ENCODE measurements at regions not wholly inside any gene's neighbourhood (a gene's known extent, or its start where the extent isn't known, plus 50 kb on each side); places are given as distances from the start of the nearest gene placed in this dataset.

DNA sequence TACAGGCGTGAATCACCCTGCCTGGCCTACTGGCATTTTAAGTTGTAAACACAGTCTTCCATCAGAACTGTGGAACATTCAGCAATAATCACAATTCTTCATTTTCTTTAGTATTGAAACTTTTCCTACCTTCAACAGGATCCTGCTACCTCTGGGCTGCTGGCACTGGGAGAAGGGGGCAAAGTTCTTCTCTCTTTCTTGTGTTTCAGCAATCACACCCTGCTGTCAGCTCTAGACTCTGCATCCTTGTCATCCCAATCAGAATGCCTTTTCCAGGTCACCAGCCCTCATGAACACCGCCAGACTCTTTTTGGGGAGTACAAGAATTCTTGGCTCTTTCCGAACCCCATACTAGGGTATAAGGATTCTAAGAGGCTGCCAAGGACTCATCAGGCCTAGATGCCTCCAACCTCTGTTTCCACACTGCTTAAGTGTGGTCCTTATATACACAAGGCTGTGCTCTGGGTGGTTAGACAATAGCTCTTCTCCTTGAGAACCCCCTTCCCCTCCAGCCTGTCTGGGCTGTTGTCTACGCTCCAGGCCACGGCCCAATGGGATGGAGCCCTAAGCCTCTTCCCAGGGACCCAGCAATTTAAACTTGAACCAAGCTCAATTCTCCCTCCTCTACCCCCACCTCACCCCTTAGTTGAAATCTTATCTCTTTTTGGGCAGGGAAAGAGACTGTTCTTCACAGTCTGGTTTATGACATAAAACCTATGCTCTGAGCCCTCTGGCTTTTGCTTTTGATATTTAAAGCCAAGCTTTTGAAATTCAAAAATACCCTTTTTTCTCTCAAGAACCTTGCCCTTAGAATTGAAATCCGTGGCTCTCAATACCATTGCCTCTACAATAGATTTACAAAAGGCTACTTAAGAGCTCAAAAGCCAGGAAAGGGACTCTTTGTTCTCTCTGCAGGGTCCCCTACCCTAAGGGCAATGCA is 327.4 kb downstream of the BUD13 start:
- H3K36me3 ChIP-seq (ENCODE audit: control insufficient read depth in 2 of 2, extremely low read depth in 1 of 2, insufficient read depth in 1 of 2, low read length in 1 of 2): no peaks in the 10 kb centered on the region
- Mint-ChIP-seq H3K4me3 (no peak overlapping the region), H3K27ac (no peak overlapping the region), H3K4me1 (no peaks in the 10 kb centered on the region), H3K9me3 (peaks cover 6 to 8% (median 6%) of the 10 kb centered on the region in 3 donors), H3K27me3 (peaks cover 6 to 9% of the 10 kb centered on the region in 2 donors), H3K36me3 (no peaks in the 10 kb centered on the region)
- ChIA-PET POLR2A (no interaction called here), CTCF (no interaction called here)
- no peak overlapping the region for H3K4me3 ChIP-seq (ENCODE audit: control insufficient read depth in 1 of 2, extremely low read depth in 1 of 2, low read length in 1 of 2)
- H3K27me3 ChIP-seq (replicated peaks in 1 of 2; ENCODE audit: control insufficient read depth in 2 of 2, extremely low read depth in 1 of 2, insufficient read depth in 2 of 2, low read length in 1 of 2): peaks cover 0 to 10% of the 10 kb centered on the region in 2 experiments
- 100% methylated on average over 1 of the region's 6 CpGs for WGBS (ENCODE audit: insufficient coverage)
- H3K27ac ChIP-seq (ENCODE audit: low read length): no peak overlapping the region
- no peak for DNase-seq
- no peaks in the 10 kb centered on the region for H3K9me3 ChIP-seq
- no peak for ATAC-seq (replicated peaks in 1 of 4)
- no peaks in the 10 kb centered on the region for H3K4me1 ChIP-seq (ENCODE audit: control insufficient read depth in 1 of 2, extremely low read depth in 1 of 2, insufficient read depth in 2 of 2, low read length in 2 of 2)

DNA sequence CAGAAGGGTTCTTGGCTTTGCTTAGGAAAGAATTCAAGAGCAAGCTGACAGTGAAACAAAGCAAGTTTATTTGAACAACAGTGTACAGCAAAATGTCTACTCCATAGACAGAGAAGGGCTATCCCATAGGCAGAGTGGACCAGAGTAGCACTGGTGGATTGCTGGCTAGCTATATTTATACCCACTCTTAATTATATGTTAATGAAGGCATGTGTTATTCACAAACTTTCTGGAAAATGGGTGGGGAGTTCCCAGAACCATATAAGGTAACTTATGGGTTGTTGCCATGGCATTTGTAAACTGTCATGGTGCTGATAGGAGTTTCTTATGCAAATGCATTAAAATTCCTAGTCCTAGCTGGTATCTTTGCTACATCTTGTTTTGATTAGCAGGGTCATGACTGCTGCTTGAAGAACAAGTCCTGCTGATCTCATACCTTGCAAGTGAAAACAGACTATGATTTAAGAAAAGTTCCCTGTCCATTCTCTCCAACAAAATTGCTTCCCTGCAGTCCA is 330.5 kb downstream of the BUD13 start:
- Mint-ChIP-seq H3K4me3 (no peak overlapping the region), H3K4me1 (no peaks in the 10 kb centered on the region), H3K27ac (no peak overlapping the region), H3K36me3 (no peaks in the 10 kb centered on the region), H3K27me3 (peaks cover 6 to 9% of the 10 kb centered on the region in 2 donors), H3K9me3 (peaks cover 8 to 15% (median 11%) of the 10 kb centered on the region in 3 donors)
- POLR2A ChIA-PET: no interaction called here
- no peaks in the 10 kb centered on the region for H3K36me3 ChIP-seq (ENCODE audit: control insufficient read depth in 2 of 2, extremely low read depth in 1 of 2, insufficient read depth in 1 of 2, low read length in 1 of 2)
- ATAC-seq (replicated peaks in 1 of 4): no peak
- no peak overlapping the region for H3K27ac ChIP-seq (ENCODE audit: low read length)
- CTCF ChIA-PET: no interaction called here
- no peak for DNase-seq
- H3K4me3 ChIP-seq (ENCODE audit: control insufficient read depth in 1 of 2, extremely low read depth in 1 of 2, low read length in 1 of 2): no peak overlapping the region
- no peaks in the 10 kb centered on the region for H3K4me1 ChIP-seq (ENCODE audit: control insufficient read depth in 1 of 2, extremely low read depth in 1 of 2, insufficient read depth in 2 of 2, low read length in 2 of 2)
- peaks cover 0 to 14% of the 10 kb centered on the region in 2 experiments for H3K27me3 ChIP-seq (replicated peaks in 1 of 2; ENCODE audit: control insufficient read depth in 2 of 2, extremely low read depth in 1 of 2, insufficient read depth in 2 of 2, low read length in 1 of 2)
- no peaks in the 10 kb centered on the region for H3K9me3 ChIP-seq

DNA sequence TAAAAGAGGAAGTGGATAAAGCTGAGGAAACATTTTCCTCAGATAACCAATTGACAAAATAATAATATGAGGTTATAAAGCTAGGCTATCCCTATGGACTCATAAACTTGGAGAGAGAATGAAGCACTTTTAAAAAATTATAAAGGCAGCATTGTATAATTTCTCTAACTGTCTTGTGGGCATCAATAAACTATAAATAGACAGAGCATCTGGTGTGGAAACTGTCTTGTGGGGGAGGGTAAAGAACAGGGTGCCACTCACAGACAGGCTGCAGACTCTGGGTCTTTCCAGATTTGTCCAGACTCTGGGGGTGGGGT is 333.5 kb downstream of the BUD13 start:
- CTCF ChIA-PET: no interaction called here
- DNase-seq (no peak), ATAC-seq (replicated peaks in 1 of 4) (no peak)
- no peak overlapping the region for H3K27ac Mint-ChIP-seq
- H3K9me3 Mint-ChIP-seq: peaks cover 8 to 15% (median 11%) of the 10 kb centered on the region in 3 donors
- peaks cover 5 to 7% of the 10 kb centered on the region in 2 donors for H3K27me3 Mint-ChIP-seq
- no peaks in the 10 kb centered on the region for H3K36me3 ChIP-seq (ENCODE audit: control insufficient read depth in 2 of 2, extremely low read depth in 1 of 2, insufficient read depth in 1 of 2, low read length in 1 of 2)
- no peaks in the 10 kb centered on the region for H3K4me1 Mint-ChIP-seq
- POLR2A ChIA-PET: no interaction called here
- H3K4me1 ChIP-seq (ENCODE audit: control insufficient read depth in 1 of 2, extremely low read depth in 1 of 2, insufficient read depth in 2 of 2, low read length in 2 of 2): no peaks in the 10 kb centered on the region
- no peaks in the 10 kb centered on the region for H3K36me3 Mint-ChIP-seq
- H3K4me3 Mint-ChIP-seq: no peak overlapping the region
- H3K27me3 ChIP-seq (replicated peaks in 1 of 2; ENCODE audit: control insufficient read depth in 2 of 2, extremely low read depth in 1 of 2, insufficient read depth in 2 of 2, low read length in 1 of 2): peaks cover 0 to 10% of the 10 kb centered on the region in 2 experiments
- no peaks in the 10 kb centered on the region for H3K9me3 ChIP-seq
- H3K27ac ChIP-seq (ENCODE audit: low read length): no peak overlapping the region
- H3K4me3 ChIP-seq (ENCODE audit: control insufficient read depth in 1 of 2, extremely low read depth in 1 of 2, low read length in 1 of 2): no peak overlapping the region

DNA sequence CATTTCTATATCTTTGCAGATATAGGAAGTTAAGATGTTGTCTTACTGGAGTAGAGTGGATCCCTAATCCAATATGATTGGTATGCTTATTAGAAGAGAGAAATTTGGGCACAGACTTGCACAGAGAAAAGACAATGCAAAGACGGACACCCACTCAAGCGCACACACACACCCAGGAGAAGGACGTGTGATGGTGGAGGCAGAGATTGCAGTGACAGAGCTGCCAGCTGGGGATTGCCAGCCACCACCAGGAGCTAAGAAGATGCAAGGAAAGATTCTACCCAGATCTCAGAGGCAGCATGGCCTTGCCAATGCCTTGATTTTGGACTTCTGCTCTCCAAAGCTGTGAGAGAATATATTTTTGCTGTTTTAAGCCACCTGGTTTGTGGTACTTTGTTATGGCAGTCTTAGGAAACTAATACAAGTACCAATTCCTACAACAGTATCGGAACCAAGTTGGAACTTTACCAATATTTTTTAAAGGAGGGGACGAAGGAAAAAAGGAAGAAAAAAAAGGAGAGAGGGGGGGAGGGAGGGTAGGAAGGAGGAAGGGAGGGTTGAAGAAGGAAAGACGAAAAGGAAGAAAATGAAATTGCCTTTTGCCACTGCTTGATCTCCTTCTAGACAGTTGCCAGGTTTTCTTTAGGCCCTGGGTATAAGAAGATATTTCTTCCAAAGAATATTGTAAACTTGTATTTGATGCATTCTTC is 334.0 kb downstream of the BUD13 start:
- Histone ChIP-seq H3K27ac (ENCODE audit: low read length) (no peak overlapping the region), H3K27me3 (replicated peaks in 1 of 2; ENCODE audit: control insufficient read depth in 2 of 2, extremely low read depth in 1 of 2, insufficient read depth in 2 of 2, low read length in 1 of 2) (peaks cover 0 to 13% of the 10 kb centered on the region in 2 experiments), H3K36me3 (ENCODE audit: control insufficient read depth in 2 of 2, extremely low read depth in 1 of 2, insufficient read depth in 1 of 2, low read length in 1 of 2) (no peaks in the 10 kb centered on the region), H3K4me3 (ENCODE audit: control insufficient read depth in 1 of 2, extremely low read depth in 1 of 2, low read length in 1 of 2) (no peak overlapping the region), H3K4me1 (ENCODE audit: control insufficient read depth in 1 of 2, extremely low read depth in 1 of 2, insufficient read depth in 2 of 2, low read length in 2 of 2) (no peaks in the 10 kb centered on the region), H3K9me3 (no peaks in the 10 kb centered on the region)
- Mint-ChIP-seq H3K9me3 (peaks cover 8 to 15% (median 11%) of the 10 kb centered on the region in 3 donors), H3K4me1 (no peaks in the 10 kb centered on the region), H3K27ac (no peak overlapping the region), H3K4me3 (no peak overlapping the region), H3K27me3 (peaks cover 5 to 7% of the 10 kb centered on the region in 2 donors), H3K36me3 (no peaks in the 10 kb centered on the region)
- POLR2A ChIA-PET: no interaction called here
- WGBS (ENCODE audit: insufficient coverage): 100% methylated on average over 1 of the region's 6 CpGs
- CTCF ChIA-PET: no interaction called here
- ATAC-seq (replicated peaks in 1 of 4): no peak
- no peak for DNase-seq

DNA sequence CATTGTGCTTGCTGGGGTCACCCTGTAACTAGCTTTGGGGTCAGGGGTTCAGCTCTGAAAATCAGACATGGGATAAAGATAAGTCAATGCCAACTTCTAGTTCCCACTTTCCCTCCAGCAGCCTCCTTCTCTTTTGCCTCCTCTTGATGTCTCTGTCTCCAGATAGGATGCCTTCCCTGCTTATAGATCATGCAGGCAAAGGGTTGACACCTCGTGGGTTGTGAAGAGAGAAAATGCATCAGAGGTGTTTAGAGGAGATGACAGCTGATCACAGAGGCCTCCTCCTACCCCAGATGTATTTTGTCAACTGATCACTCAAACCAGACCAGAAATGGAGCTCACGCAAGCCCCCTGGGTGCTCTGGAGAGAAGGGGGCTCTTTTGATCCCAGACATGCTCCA is 337.8 kb downstream of the BUD13 start:
- no peaks in the 10 kb centered on the region for H3K36me3 Mint-ChIP-seq
- H3K9me3 Mint-ChIP-seq: peaks cover 0 to 7% (median 4%) of the 10 kb centered on the region in 3 donors

DNA sequence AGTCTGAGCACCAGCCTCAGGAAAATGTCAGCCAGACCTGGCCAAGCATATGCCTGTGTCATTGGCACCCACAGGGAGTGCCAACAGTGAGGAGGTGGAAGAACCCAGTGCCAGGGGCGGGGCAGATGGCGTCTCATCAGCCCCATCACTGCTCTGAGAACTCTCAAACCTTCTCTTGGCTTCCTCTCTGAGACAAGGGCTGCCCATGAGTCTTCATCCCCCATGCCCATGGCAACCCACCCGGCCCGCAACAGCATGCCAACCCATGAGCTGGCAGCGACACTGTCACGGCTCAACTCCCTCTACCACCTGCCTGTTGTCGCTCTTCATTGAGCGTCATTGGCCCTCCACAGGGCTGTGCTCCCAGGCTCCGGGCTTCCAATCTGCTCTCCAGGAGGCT is 340.5 kb downstream of the BUD13 start:
- H3K4me1 ChIP-seq (ENCODE audit: control insufficient read depth in 1 of 2, extremely low read depth in 1 of 2, insufficient read depth in 2 of 2, low read length in 2 of 2): no peaks in the 10 kb centered on the region
- no peaks in the 10 kb centered on the region for H3K4me1 Mint-ChIP-seq
- ChIA-PET POLR2A (no interaction called here), CTCF (interaction anchor here in 1 of 2 donors (0.5 kb wide), 1 partner anchor 200 kb away, joined by 3 read pairs; no protein-coding TSS in a partner anchor)
- H3K9me3 Mint-ChIP-seq: no peaks in the 10 kb centered on the region
- no peaks in the 10 kb centered on the region for H3K9me3 ChIP-seq
- H3K36me3 ChIP-seq (ENCODE audit: control insufficient read depth in 2 of 2, extremely low read depth in 1 of 2, insufficient read depth in 1 of 2, low read length in 1 of 2): no peaks in the 10 kb centered on the region
- H3K27me3 ChIP-seq (replicated peaks in 1 of 2; ENCODE audit: control insufficient read depth in 2 of 2, extremely low read depth in 1 of 2, insufficient read depth in 2 of 2, low read length in 1 of 2): peaks cover 0 to 21% of the 10 kb centered on the region in 2 experiments
- H3K27ac Mint-ChIP-seq: no peak overlapping the region
- H3K4me3 ChIP-seq (ENCODE audit: control insufficient read depth in 1 of 2, extremely low read depth in 1 of 2, low read length in 1 of 2): no peak overlapping the region
- H3K4me3 Mint-ChIP-seq: no peak overlapping the region
- DNase-seq (no peak), ATAC-seq (replicated peaks in 1 of 4) (no peak)
- H3K36me3 Mint-ChIP-seq: no peaks in the 10 kb centered on the region
- 82% methylated on average over 7 of the region's 9 CpGs for WGBS (ENCODE audit: insufficient coverage)
- no peak overlapping the region for H3K27ac ChIP-seq (ENCODE audit: low read length)
- H3K27me3 Mint-ChIP-seq: peaks cover 7 to 21% of the 10 kb centered on the region in 2 donors

More for the DNA sequence above, 337.8 kb downstream of the BUD13 start:
- no peaks in the 10 kb centered on the region for H3K4me1 Mint-ChIP-seq
- ChIA-PET POLR2A (no interaction called here), CTCF (no interaction called here)
- DNase-seq (no peak), ATAC-seq (replicated peaks in 1 of 4) (no peak)
- Histone ChIP-seq H3K4me1 (ENCODE audit: control insufficient read depth in 1 of 2, extremely low read depth in 1 of 2, insufficient read depth in 2 of 2, low read length in 2 of 2) (no peaks in the 10 kb centered on the region), H3K36me3 (ENCODE audit: control insufficient read depth in 2 of 2, extremely low read depth in 1 of 2, insufficient read depth in 1 of 2, low read length in 1 of 2) (no peaks in the 10 kb centered on the region), H3K4me3 (ENCODE audit: control insufficient read depth in 1 of 2, extremely low read depth in 1 of 2, low read length in 1 of 2) (no peak overlapping the region), H3K27ac (ENCODE audit: low read length) (no peak overlapping the region), H3K27me3 (replicated peaks in 1 of 2; ENCODE audit: control insufficient read depth in 2 of 2, extremely low read depth in 1 of 2, insufficient read depth in 2 of 2, low read length in 1 of 2) (peaks cover 0 to 14% of the 10 kb centered on the region in 2 experiments), H3K9me3 (no peaks in the 10 kb centered on the region)
- no peak overlapping the region for H3K4me3 Mint-ChIP-seq
- H3K27ac Mint-ChIP-seq: no peak overlapping the region
- WGBS (ENCODE audit: insufficient coverage): no CpG with 5 or more reads among the region's 2 CpGs
- peaks cover 5 to 7% of the 10 kb centered on the region in 2 donors for H3K27me3 Mint-ChIP-seq
